Fibroblast of skin of left biceps (primary cell): ENCODE measurements at regions not wholly inside any gene's neighbourhood (a gene's known extent, or its start where the extent isn't known, plus 50 kb on each side); places are given as distances from the start of the nearest gene placed in this dataset.

Experiments used
- DNase-seq, 2 experiments: peaks; one replicate each; pipeline ENCODE4 v3.0.0-alpha.2; 2013; ENCODE audit warnings: low read depth in 2 of 2

- DNase-seq, result no peak
Measured at GRCh38 chr13:84661718-84662117, 779.4 kb upstream of the SLITRK1 start.

GRCh38 chr13:84659359-84659661, 777.0 kb upstream of the SLITRK1 start:
- no peak for DNase-seq

GRCh38 chr13:84658491-84659358, 776.5 kb upstream of the SLITRK1 start:
- DNase-seq, result no peak

- no peak for DNase-seq
Measured at GRCh38 chr13:84655677-84656076, 773.4 kb upstream of the SLITRK1 start.

GRCh38 chr13:84654654-84655275, 772.5 kb upstream of the SLITRK1 start:
- DNase-seq, result no peak

GRCh38 chr13:84653915-84654534, 771.8 kb upstream of the SLITRK1 start:
- DNase-seq, result no peak

- DNase-seq, result no peak
Measured at GRCh38 chr13:84651705-84652104, 769.4 kb upstream of the SLITRK1 start.

- peak; percentile 66 to 67 for DNase-seq
Measured at GRCh38 chr13:84651288-84651687, 769.0 kb upstream of the SLITRK1 start.

- no peak for DNase-seq
Measured at GRCh38 chr13:84649853-84650252, 767.6 kb upstream of the SLITRK1 start.

- no peak for DNase-seq
Measured at GRCh38 chr13:84648069-84648640, 765.9 kb upstream of the SLITRK1 start.

GRCh38 chr13:84646957-84647356, 764.7 kb upstream of the SLITRK1 start:
- DNase-seq, result no peak

GRCh38 chr13:84645196-84646012, 763.1 kb upstream of the SLITRK1 start:
- peak; percentile 70 to 84 for DNase-seq

- DNase-seq, result no peak
Measured at GRCh38 chr13:84641491-84641890, 759.2 kb upstream of the SLITRK1 start.

GRCh38 chr13:84640691-84641090, 758.4 kb upstream of the SLITRK1 start:
- DNase-seq, result no peak

- DNase-seq, result no peak
Measured at GRCh38 chr13:84630476-84630875, 748.2 kb upstream of the SLITRK1 start.

- DNase-seq, result no peak
Measured at GRCh38 chr13:84616864-84617263, 734.6 kb upstream of the SLITRK1 start.

GRCh38 chr13:84609716-84610115, 727.4 kb upstream of the SLITRK1 start:
- peak; percentile 10 to 12 for DNase-seq

GRCh38 chr13:84607261-84608013, 725.2 kb upstream of the SLITRK1 start:
- peak; percentile 50 to 54 for DNase-seq

GRCh38 chr13:84606616-84607015, 724.3 kb upstream of the SLITRK1 start:
- DNase-seq, result no peak

GRCh38 chr13:84605927-84606326, 723.7 kb upstream of the SLITRK1 start:
- DNase-seq, result no peak

GRCh38 chr13:84591444-84591843, 709.2 kb upstream of the SLITRK1 start:
- no peak for DNase-seq
